HG02943 (cell line): ENCODE measurements at regions not wholly inside any gene's neighbourhood (a gene's known extent, or its start where the extent isn't known, plus 50 kb on each side); places are given as distances from the start of the nearest gene placed in this dataset.

Experiments
- ATAC-seq: cut with Tn5 transposase; IDR thresholded peaks from one replicate; pipeline ENCODE4 v1.9.1; 2021; ENCODE audit warnings: mild to moderate bottlenecking, low read depth, moderate library complexity; ENCODE audit not compliant: unreplicated experiment

DNA sequence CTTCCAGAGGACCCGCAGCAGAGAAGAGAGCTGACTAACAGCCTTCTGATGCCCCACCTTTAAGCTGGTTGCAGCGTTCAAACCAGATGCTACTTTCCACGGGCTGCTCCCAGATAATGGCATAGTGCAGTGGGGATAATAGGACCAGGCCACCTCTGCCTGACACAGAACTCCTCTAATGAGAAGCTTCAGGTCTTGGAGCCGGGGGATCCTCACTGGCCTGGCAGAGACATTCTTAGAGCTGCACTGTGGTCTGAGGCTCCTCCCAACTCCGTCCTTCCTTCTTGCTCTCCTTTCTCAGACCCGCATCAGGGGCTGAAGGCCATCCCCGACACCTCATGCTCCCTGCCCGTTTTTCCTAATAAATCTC, 206.6 kb upstream of the MARCKS start:
- no peak for ATAC-seq

DNA sequence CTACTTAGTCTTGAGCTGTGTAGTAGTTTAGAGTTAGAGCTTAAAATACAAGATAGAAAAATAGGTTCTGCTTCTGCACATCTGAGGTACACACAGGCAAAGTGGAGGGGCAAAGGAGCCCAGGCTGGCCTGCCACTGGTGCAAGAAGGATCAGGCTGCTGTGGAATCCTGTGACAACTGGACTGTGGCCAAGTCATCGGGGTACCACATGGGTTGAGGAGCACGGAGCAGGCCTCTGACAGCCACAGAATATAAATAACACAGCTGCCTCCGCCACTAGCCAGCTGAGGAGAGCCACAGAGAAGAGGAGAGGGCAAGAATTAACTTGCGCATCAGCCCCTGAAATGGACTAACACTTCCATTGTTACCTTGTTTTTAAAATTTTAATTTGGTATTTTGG, 206.0 kb upstream of the MARCKS start:
- ATAC-seq: no peak

DNA sequence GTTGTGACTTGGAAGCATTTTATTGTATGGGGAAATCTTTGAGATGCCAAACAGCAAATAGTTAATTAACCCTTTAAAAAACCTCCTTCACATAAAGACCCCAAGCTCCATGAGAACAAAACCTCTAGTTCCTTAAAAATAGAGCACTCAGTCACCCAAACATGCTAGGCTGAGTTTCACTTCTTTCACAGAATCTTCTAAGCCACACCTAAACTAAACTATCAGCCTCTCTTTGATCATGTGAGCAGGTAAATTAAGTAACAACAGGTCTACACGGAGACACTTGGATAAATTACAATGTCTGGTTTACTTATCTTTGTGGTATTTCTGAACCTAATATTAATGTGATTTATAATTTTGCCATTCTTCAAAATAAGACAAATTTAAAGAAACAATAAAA, 205.2 kb upstream of the MARCKS start:
- no peak for ATAC-seq

DNA sequence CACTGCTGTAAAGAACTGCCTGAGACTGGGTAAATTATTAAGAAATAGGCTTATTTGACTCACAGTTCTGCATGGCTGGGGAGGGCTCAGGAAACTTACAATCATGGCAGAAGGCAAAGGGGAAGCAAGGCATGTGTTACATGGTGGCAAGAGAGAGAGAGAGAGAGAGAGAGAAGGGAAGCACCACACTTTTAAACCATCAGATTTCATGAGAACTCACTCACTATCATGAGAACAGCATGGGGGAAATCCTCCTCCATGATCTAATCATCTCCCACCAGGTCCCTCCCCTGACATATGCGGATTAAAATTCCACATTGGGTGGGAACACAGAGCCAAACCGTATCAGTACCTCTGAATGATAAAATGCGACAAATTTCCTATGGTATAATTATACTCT, 203.9 kb upstream of the MARCKS start:
- ATAC-seq: no peak

DNA sequence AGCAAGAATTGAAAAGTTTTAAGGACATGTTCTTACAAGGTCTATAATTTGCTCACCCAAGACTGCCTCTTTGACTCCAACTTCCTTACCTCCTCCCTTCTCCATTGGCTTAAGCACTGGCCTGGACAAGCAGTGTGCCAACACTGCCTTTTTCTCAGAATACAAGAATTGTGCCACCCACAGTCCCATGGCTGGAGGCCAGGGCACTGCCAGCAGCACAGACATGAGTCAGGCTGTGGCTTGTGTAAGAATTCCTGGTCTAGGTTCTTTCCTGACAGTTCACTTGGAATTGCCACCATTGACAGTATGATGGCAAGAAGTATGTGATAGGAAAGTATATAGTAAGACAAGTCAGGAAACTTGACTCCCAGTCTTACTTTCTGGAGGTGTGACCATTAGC, 202.7 kb upstream of the MARCKS start:
- ATAC-seq: no peak

DNA sequence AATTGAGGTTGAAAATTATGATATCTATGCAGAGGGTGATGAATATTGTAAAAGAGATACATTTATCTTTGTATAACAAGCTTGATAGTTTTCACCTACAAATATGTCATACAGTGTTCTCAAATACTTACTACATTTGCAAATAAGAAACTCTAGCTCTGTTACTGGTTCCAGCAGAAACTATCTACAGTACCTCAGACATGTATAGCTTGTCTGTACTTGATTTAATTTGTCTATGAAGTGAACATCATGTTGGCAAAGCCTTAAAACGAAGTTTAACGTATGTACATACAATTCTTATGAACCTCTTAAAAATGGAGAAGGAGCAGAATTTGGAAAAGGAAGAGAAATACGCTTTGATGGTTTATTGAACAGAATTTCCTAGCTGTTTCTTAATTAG, 201.4 kb upstream of the MARCKS start:
- no peak for ATAC-seq

DNA sequence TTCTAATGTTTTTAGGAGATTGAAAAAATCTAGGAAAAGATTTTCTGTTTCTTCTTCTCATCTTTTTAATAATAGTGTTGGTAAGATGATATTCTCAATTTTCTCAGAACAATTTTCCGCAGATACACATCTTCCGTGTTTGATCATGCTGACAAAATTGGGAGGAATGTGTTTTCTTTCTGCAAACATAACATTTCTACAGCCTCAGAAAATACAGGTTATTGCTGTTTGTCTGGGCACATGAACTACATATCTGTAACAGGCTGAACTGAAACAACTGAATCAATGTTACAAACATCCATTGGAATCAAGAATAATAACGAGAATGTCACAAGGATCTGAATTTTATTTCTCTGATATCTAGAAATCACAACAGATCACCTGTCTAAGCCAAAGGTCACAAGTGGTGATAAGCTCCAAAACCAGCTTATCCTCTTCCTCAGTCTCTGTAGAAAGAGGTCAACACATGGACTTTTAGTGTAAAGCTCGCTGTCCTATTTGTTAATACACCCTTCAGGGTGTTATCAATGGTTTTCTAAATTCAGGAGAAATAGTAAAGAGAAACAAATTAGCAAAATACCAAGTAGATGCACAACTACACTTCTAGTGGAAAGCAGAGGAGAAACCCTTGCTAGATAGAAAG, 197.3 kb upstream of the MARCKS start:
- no peak for ATAC-seq

DNA sequence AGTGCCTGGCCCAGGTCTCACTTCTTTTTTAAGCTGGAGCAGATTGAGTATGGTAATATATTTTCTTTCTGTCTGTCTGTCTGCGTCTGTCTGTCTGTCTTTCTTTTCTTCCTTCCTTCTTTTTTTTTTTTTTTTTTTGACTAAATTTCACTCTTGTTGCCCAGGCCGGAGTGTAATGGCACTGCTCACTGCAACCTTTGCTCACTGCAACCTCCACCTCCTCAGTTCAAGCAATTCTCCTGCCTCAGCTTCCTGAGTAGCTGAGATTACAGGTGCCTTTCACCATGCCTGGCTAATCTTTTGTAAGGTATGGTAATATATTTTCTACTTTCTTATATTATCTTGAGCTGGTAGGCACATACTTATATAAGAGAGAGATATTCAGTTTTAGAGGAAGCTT, 196.3 kb upstream of the MARCKS start:
- ATAC-seq: no peak

DNA sequence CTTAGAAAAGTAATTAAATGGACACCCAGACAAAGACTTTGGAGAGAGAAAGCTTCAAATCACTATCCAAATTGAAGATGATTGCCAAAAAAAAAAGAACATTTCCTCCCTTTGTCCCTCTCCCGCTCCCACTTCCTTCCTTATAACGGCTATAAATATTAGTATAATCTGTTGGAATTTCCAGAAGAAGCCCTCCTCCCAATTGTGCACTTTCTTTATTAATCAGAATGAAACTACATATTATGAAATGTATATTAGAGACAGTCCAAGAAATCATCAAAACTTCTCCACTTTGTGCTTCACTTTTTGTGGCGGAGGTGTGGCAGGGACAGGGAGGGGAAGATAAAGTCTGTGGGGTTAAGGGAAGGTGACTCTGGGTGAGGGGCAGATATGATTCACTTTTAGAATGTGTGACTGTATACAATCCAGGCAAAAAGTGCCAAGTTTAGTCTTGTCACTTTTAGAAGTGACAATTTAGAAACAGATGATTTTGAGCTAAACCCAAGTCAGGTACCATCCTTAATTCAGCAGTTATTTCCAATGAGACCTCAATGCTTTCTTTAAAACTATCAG, 195.0 kb upstream of the MARCKS start:
- ATAC-seq: no peak

DNA sequence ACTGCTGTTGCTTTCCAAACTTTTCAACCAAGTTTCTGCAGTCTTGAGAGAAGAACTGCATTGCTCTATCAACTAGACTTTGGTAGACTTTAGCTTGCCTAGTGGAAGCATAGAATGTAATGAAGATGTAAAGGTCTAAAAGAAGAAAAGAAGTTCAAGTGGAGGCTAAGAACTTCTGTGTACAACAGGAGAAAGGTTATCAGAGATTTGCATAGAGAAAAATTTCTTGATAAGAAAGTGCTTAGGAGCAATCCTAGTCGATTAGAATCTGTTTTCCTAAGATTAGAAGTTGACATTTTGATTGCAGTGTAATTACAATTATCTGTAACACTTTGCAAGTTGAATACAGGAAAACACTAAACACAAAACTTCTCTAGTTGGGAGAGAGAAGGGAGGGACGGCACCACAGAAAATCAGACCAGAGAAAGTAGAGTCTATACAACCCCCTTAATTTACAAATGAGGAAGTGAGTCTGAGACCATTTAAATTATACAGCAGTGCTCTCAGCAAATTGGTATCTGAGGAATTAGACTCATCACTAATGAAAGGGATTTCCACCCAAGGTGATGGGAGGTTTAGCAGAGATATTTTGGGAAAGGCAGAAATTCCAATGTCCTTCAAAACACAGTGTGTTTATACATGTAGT, 194.3 kb upstream of the MARCKS start:
- no peak for ATAC-seq

DNA sequence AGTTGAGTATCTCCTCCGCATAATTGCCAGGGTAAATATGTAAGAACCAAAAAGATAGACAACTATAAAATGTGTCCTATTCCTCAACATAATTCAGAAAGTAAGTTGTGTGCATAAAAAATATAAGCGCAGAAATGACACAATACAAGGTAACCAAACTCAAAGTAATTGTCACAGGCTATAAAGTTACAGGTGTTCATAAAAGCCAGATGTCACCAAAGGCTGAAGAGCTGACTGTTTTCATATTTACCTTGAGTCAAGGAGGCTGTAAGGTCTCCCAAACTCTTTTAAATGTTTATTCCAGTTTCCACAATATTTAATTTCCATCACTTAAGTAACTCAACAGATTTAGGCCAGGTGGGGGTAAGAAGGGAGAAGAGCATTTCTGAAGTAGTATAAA, 192.2 kb upstream of the MARCKS start:
- ATAC-seq: no peak

DNA sequence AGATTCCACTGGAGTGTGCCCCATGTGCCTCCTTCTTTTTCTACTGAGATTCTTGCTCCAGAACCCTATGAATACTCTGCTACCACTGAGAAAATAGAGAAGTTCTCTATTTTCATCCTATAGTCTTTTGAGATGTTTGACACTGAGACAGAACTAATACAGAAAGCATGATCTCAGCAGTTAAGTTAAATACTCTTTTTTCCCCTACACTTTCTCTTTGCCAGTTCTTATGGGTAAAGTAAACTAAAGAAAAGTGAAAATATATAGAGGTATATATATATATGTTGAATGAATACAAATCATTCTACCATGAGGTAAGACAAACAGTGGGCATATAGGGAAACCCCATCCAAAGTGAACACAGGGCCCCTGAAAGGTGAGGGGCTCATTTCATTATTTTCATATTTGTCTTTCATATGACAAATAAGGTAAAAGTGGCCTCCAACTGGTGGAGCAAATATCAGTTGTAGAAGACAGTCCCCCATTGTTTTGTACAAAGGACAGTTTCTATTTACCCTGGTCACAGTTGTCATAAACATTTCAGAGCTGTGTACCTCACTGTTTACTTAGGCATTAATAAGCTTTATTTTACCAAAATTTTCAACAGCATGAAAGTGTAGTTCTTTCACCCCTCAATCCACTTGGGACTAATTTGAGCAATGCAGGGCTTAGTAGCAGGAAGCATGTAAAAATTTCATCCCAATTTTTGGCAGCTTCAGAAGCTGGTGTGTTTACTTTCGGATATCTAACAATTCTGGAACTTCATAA, 188.3 kb upstream of the MARCKS start:
- no peak for ATAC-seq

DNA sequence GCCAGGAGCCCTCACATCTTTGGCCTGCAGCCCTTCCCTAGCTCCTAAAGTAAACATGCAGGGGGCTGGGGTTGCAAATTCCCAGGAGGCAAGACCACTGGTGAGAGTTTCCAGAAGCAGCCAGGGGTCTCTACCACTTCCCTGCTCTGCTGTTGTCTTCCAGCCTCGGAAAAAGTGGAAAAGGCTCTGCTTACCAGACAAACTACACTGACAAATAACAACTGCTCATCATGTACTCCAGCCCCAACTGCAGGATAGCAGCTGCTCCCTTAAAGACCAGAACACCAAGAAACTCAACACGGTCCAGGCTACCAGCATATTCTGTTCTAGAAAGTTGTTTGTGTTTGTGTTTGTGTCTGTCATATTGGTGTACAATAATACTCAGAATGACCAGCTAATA, 187.5 kb upstream of the MARCKS start:
- ATAC-seq: no peak

DNA sequence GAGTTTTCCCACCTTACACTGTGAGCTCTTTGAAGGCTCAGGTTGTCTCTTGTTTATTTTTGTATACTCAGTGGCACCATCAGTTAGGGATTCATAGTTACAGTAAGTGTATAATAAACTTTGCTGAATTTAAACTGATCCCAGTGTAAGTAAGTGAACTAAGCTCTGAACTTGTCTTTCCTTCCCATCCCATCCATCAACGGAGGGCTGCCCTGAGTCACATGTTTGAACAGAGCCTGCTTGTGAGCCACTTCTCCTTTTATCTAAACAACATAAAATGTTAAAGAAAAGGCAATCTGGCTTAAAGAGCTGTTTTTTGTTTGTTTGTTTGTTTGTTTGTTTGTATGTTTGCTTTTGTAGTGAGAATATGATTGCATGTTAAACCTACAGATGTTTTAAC, 185.7 kb upstream of the MARCKS start:
- ATAC-seq: no peak

DNA sequence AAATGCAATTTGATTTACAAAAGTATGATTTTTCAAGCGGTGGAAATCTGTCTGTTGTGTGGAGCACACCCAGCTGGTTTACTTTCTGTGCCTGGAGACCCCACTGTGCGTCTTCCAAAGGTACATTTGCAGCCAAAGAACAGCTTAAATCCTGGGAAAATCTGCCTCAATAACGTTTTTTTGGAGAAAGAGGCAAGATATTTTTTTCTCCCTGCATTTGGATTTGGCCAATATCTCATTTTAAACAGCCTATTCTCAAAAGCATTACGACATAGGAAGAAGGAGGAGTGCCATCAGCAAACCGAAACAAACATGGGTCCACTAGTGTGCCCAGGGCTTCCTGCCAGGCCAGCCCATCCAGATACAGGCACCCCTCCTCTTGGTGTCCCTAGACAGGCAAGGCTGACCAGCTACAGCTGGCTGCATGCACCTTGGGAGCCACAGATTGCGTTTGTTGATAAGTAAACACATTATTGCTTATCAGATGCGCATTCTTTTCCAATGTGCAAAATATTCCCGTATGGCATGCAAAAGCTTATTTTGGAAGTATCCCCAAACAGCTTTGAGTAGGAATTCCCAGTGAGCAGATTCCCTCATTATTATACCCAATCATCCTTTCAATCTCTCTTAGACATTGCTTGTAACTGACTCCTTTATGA, 184.5 kb upstream of the MARCKS start:
- ATAC-seq: no peak

DNA sequence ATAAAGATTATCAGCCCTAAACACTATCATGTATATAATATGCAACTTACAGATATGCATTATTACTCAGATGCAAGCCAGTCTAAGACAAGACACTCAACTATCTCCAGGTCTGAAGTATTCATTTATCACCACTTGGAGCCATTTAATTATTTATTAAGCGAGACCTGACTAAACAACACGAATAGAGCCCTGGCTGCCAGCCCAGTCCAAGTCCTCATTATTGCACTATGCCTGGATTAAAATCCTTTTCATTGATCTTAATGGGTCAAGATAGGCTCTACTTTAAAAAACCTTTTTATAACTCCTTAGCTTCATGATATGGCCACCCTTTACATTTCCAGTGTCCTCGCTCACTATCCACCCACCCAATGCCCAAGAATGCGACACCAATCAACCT, 183.1 kb upstream of the MARCKS start:
- ATAC-seq: no peak

DNA sequence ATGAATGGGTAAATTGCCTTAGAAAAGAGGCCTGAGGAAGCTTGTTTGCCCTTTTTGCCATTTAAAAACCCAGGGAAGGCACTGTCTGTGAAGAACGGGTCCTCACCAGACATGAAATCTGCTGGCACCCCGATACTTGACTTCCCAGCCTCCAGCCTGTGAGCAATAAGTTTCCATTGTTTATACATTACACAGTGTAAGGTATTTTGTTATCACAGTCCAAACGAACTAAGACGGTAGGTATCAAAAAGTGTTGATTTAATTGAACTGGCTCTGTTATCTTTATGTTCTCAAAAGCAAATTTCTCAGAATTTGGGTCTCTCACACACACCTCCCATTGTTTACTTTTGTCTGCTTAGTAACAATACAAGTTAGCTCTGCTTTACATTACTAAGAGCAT, 181.1 kb upstream of the MARCKS start:
- ATAC-seq: no peak

DNA sequence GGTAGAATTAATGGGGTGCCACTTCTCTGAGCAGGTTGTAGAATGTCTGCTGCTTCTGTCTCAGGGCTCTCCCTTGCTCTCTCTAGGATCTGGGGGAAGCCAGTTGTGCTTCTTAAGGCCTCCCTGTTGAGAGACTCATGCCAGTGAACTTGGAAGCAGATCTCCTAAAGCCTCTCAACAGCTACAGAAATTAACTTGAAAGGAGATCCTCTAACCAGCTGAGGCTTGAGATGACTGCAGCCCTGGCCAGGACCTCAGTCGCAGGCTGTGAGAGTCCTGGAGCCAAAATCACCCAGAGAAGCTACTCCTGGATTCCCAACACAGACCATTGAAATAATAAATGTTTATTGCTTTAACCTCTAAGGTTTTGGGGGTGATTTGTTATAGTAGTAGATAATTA, 180.2 kb upstream of the MARCKS start:
- ATAC-seq: no peak

DNA sequence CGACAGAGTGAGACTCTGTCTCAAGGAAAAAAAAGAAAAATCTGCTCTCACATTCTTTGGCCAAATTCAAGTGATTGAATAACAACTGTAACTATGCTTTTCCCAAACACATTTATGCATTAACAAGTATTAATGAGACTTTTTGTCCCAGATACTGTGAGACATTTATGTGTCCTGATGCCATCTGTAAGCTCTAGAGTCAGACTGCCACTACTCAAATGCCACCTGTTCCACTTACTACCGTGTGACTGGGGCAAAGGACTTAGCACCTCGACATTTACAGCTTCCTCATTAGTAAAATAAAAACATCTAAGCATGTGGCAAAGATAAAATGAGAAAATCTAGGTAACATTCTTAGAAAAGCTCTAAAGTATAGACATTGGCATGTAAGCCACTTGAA, 178.1 kb upstream of the MARCKS start:
- ATAC-seq: no peak

DNA sequence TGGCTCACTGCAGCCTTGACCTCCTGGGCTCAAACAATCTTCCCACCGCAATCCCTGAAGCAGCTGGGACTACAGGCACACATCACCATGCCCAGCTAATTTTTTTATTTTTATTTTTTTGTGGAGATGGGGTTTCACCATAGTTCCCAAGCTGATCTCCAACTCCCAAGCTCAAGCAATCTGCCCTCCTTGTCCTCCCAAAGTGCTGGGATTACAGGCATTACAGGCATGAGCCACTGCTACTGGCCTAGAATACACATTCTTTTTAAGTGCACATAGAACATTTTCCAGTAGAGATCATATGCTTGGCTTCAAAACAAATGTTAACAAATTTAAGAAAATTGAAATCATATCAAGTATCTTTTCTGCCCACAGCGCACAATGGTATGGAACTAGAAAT, 176.8 kb upstream of the MARCKS start:
- ATAC-seq: no peak

DNA sequence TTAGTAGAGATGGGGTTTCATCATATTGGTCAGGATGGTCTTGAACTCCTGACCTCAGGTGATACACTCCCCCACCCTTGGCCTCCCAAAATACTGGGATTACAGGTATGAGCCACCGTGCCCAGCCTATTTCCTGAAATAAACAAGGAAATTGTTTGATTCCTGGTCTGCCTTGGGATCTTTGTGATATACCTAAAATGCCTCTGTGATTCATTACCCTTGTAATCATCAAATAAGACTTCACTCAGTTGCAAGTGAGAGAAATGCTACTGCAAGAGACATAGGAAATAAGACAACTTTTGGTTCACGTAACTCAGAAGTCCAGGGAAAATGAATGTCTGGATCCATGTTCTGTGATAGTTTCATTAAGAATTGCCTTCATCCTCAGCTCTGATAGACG, 173.2 kb upstream of the MARCKS start:
- no peak for ATAC-seq
